ENCODE measurements at regions not wholly inside any gene's neighbourhood (a gene's known extent, or its start where the extent isn't known, plus 50 kb on each side); places are given as distances from the start of the nearest gene placed in this dataset.

DNA sequence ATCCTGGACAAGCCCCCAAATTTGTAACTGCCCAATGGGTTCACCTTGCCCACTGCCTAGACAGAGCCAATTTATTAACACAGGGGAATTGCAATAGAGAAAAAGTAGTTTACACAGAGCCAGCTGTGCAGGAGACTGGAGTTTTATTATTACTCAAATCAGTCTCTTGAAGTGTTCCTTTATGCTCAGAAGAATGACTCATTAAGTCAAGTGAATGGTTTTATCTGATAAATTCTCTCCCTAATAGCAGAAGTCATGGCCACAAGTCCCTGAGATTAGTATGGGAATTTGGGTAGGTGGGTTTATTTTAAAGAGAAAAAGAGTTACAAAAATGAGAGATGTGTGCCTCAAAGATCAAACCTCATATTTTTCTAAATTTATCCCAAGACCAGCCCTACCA lies 122.8 kb upstream of the NUDT4 start:
- peaks cover 7% of the 10 kb centered on the region; the same call in 1 of the 2 replicates for H3K9me3 ChIP-seq (ENCODE audit: control insufficient read depth, insufficient read depth, low read length)
- no peaks in the 10 kb centered on the region for H3K4me1 ChIP-seq (ENCODE audit: control insufficient read depth, low read length)
- no peak for TF ChIP-seq EZH2phosphoT487 (IDR thresholded peaks at IDR 0.05; ENCODE audit: borderline replicate concordance, low read length)
- TF ChIP-seq, protein P1, sequence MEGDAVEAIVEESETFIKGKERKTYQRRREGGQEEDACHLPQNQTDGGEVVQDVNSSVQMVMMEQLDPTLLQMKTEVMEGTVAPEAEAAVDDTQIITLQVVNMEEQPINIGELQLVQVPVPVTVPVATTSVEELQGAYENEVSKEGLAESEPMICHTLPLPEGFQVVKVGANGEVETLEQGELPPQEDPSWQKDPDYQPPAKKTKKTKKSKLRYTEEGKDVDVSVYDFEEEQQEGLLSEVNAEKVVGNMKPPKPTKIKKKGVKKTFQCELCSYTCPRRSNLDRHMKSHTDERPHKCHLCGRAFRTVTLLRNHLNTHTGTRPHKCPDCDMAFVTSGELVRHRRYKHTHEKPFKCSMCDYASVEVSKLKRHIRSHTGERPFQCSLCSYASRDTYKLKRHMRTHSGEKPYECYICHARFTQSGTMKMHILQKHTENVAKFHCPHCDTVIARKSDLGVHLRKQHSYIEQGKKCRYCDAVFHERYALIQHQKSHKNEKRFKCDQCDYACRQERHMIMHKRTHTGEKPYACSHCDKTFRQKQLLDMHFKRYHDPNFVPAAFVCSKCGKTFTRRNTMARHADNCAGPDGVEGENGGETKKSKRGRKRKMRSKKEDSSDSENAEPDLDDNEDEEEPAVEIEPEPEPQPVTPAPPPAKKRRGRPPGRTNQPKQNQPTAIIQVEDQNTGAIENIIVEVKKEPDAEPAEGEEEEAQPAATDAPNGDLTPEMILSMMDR (IDR thresholded peaks at IDR 0.05; ENCODE audit: low read depth, low read length, poor library complexity, severe bottlenecking), result no peak
- H3K27ac ChIP-seq (ENCODE audit: low read depth, low read length), result no peak overlapping the region
- no peaks in the 10 kb centered on the region for H3K9me2 ChIP-seq (replicated peaks; ENCODE audit: control insufficient read depth, low read length)
- H3K36me3 ChIP-seq (ENCODE audit: control insufficient read depth, low read length), result no peaks in the 10 kb centered on the region
- H3K79me2 ChIP-seq (ENCODE audit: control insufficient read depth, low read length), result no peaks in the 10 kb centered on the region
- H3K27me3 ChIP-seq (ENCODE audit: control insufficient read depth, low read length), result no peaks in the 10 kb centered on the region
- no peaks in the 10 kb centered on the region for H4K20me1 ChIP-seq (ENCODE audit: control insufficient read depth, insufficient read depth, low read depth, low read length)
- H3F3A ChIP-seq (ENCODE audit: control insufficient read depth, insufficient read depth), result no peaks in the 10 kb centered on the region
- H3K4me3 ChIP-seq (ENCODE audit: low read length), result no peak overlapping the region
- H3K4me2 ChIP-seq (ENCODE audit: low read length), result no peak overlapping the region

DNA sequence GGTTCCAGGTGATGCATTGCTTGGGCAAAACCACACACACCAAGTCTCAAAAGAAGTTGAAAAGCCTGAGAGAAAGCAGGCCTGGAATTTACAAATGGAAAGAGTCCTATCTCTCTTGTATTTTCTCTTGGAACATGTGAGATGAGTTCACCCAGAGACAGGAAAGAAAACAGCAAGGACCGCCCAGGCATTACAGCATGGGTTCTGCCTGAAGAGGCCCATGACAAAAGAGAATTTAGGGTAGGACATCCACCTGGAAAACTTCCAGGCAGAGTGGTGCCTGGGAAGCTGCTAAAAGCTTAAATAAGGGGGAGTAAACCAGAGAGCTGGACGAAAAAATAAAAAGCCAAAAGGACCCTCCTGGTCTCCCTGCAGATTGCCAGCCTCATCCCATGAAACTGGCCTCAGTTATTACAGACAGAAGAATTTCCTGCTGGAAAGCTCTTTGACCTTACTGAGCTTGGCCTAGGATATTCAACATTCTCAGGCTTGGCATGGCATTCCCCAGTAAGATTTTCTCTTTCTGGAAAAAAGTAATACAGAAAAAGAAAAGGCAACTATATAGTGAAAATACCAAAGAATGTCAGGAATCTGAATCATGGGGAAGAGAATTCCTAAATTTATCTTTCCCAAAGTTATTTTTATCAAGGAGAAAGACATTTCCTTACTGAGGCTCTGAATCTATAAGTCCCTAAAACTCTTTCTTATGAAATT lies 121.3 kb upstream of the NUDT4 start:
- Histone ChIP-seq H3K27me3 (ENCODE audit: control insufficient read depth, low read length) (no peaks in the 10 kb centered on the region), H3K4me3 (ENCODE audit: low read length) (no peak overlapping the region), H3K4me2 (ENCODE audit: low read length) (no peak overlapping the region), H3K9me2 (replicated peaks; ENCODE audit: control insufficient read depth, low read length) (no peaks in the 10 kb centered on the region), H3K36me3 (ENCODE audit: control insufficient read depth, low read length) (no peaks in the 10 kb centered on the region), H3F3A (ENCODE audit: control insufficient read depth, insufficient read depth) (no peaks in the 10 kb centered on the region), H3K79me2 (ENCODE audit: control insufficient read depth, low read length) (no peaks in the 10 kb centered on the region), H3K27ac (ENCODE audit: low read depth, low read length) (no peak overlapping the region), H3K9me3 (ENCODE audit: control insufficient read depth, insufficient read depth, low read length) (peaks cover 7% of the 10 kb centered on the region; the same call in 1 of the 2 replicates), H4K20me1 (ENCODE audit: control insufficient read depth, insufficient read depth, low read depth, low read length) (no peaks in the 10 kb centered on the region), H3K4me1 (ENCODE audit: control insufficient read depth, low read length) (no peaks in the 10 kb centered on the region)
- TF ChIP-seq EZH2phosphoT487 (IDR thresholded peaks at IDR 0.05; ENCODE audit: borderline replicate concordance, low read length), result no peak
- TF ChIP-seq, protein P1 (IDR thresholded peaks at IDR 0.05; ENCODE audit: low read depth, low read length, poor library complexity, severe bottlenecking), result no peak

DNA sequence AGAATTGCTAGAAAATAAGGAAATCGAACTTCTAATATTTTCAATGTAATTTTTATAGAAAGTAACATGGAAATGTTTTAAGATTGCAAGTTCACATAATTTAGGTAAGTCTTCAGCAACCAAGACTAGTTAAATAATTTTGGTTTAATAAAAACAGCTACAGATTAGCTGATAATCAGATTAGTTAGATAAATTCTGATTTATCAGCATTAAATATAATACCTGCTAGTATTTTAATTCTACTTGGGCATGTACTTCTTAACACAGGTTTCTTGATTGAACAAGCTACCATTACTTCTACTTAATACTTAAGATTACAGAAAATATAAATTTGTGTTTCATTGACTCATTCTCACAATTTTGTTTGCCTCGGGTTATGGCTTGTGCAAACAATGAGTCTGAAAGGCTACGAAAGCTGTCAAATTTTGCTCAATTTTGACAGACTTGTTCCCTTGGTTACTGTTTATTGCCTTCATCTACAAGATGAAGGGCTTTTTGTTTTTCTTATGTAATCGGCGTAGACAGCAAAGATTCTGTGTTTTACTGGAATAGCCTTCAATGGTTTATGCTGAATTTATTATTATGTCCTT lies 116.1 kb upstream of the NUDT4 start:
- no peak overlapping the region for H3K4me3 ChIP-seq (ENCODE audit: low read length)
- no peaks in the 10 kb centered on the region for H3K9me2 ChIP-seq (replicated peaks; ENCODE audit: control insufficient read depth, low read length)
- no peaks in the 10 kb centered on the region for H4K20me1 ChIP-seq (ENCODE audit: control insufficient read depth, insufficient read depth, low read depth, low read length)
- no peak overlapping the region for H3K27ac ChIP-seq (ENCODE audit: low read depth, low read length)
- H3K27me3 ChIP-seq (ENCODE audit: control insufficient read depth, low read length), result no peaks in the 10 kb centered on the region
- H3K4me2 ChIP-seq (ENCODE audit: low read length), result no peak overlapping the region
- no peaks in the 10 kb centered on the region for H3K36me3 ChIP-seq (ENCODE audit: control insufficient read depth, low read length)
- no peaks in the 10 kb centered on the region for H3K9me3 ChIP-seq (ENCODE audit: control insufficient read depth, insufficient read depth, low read length)
- no peaks in the 10 kb centered on the region for H3K4me1 ChIP-seq (ENCODE audit: control insufficient read depth, low read length)
- no peaks in the 10 kb centered on the region for H3K79me2 ChIP-seq (ENCODE audit: control insufficient read depth, low read length)
- H3F3A ChIP-seq (ENCODE audit: control insufficient read depth, insufficient read depth), result no peaks in the 10 kb centered on the region
- no peak for TF ChIP-seq EZH2phosphoT487 (IDR thresholded peaks at IDR 0.05; ENCODE audit: borderline replicate concordance, low read length)
- TF ChIP-seq, protein P1 (IDR thresholded peaks at IDR 0.05; ENCODE audit: low read depth, low read length, poor library complexity, severe bottlenecking), result no peak

Measured in DOHH2 (cell line).